ENCODE measurements at regions not wholly inside any gene's neighbourhood (a gene's known extent, or its start where the extent isn't known, plus 50 kb on each side); places are given as distances from the start of the nearest gene placed in this dataset.

DNA sequence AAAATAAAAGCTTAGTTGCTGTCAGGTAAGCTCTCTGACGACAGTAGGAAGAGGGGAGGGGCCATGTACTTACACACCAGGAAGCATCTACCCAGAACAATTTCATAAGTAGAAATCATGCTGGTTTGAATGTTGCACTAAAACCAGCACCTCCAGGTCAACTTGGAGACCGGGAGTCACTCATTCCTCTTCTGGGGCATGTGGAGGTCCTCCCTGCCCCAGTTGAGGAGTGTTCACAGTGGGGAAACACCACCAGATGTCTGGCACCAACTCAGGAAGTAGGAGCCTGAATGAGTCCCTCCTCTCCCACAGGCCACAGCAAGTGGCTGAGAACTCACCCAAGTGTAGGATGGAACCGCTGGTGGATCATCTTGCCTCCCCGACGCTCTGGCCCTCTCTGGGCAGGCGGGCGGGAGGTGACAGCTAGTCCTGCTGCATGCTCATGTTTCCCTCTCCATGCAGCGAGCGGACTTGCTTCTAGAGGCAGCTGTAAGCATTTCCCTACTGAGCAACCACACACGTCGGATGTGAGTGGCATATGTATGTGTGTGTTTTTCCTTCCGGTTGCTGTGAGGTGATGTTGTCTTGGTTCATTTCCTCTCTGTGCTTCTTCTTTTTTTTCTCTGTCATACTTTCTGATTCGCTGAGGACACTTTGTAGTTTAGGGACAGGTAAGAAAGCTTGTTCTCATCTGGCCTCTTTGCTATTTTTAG, 149.5 kb upstream of the NEDD9 start (continued):
- TF ChIP-seq CREM (IDR thresholded peaks at IDR 0.05; ENCODE audit: low read depth) (peak; percentile 68; the same call in 1 of the 2 replicates), SREBF2 (IDR thresholded peaks at IDR 0.05; ENCODE audit: low read length) (no peak), KLF5 (IDR thresholded peaks at IDR 0.05; ENCODE audit: partially characterized antibody) (peak; percentile 66), ZNF207 (IDR thresholded peaks at IDR 0.05; ENCODE audit: borderline replicate concordance) (no peak), ZNF274 (IDR thresholded peaks at IDR 0.05; ENCODE audit: insufficient read depth, insufficient read length) (no peak), SP1 (IDR thresholded peaks at IDR 0.05; ENCODE audit: low read depth, low read length) (no peak), SUPT20H (IDR thresholded peaks at IDR 0.05; ENCODE audit: borderline replicate concordance, control insufficient read depth, low read depth, low read length) (no peak), ZNF384 (IDR thresholded peaks at IDR 0.05; ENCODE audit: borderline replicate concordance, low read depth, low read length) (peak; percentile 86), FOS (IDR thresholded peaks at IDR 0.05; ENCODE audit: borderline replicate concordance, extremely low read depth, insufficient read length) (no peak), TCF7 (IDR thresholded peaks at IDR 0.05; ENCODE audit: borderline replicate concordance) (no peak)
- TF ChIP-seq, protein P1, sequence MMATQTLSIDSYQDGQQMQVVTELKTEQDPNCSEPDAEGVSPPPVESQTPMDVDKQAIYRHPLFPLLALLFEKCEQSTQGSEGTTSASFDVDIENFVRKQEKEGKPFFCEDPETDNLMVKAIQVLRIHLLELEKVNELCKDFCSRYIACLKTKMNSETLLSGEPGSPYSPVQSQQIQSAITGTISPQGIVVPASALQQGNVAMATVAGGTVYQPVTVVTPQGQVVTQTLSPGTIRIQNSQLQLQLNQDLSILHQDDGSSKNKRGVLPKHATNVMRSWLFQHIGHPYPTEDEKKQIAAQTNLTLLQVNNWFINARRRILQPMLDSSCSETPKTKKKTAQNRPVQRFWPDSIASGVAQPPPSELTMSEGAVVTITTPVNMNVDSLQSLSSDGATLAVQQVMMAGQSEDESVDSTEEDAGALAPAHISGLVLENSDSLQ (IDR thresholded peaks at IDR 0.05), result peak; percentile 92
- TF ChIP-seq, protein P2, sequence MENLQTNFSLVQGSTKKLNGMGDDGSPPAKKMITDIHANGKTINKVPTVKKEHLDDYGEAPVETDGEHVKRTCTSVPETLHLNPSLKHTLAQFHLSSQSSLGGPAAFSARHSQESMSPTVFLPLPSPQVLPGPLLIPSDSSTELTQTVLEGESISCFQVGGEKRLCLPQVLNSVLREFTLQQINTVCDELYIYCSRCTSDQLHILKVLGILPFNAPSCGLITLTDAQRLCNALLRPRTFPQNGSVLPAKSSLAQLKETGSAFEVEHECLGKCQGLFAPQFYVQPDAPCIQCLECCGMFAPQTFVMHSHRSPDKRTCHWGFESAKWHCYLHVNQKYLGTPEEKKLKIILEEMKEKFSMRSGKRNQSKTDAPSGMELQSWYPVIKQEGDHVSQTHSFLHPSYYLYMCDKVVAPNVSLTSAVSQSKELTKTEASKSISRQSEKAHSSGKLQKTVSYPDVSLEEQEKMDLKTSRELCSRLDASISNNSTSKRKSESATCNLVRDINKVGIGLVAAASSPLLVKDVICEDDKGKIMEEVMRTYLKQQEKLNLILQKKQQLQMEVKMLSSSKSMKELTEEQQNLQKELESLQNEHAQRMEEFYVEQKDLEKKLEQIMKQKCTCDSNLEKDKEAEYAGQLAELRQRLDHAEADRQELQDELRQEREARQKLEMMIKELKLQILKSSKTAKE (IDR thresholded peaks at IDR 0.05; ENCODE audit: low read depth, poor library complexity, severe bottlenecking), result peak; percentile 81
- TF ChIP-seq, protein P3, sequence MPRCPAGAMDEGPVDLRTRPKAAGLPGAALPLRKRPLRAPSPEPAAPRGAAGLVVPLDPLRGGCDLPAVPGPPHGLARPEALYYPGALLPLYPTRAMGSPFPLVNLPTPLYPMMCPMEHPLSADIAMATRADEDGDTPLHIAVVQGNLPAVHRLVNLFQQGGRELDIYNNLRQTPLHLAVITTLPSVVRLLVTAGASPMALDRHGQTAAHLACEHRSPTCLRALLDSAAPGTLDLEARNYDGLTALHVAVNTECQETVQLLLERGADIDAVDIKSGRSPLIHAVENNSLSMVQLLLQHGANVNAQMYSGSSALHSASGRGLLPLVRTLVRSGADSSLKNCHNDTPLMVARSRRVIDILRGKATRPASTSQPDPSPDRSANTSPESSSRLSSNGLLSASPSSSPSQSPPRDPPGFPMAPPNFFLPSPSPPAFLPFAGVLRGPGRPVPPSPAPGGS (IDR thresholded peaks at IDR 0.05; ENCODE audit: borderline replicate concordance, insufficient read depth, low read depth, low read length, poor library complexity, severe bottlenecking), result peak; percentile 84

Data from GM12878 (cell line).